ENCODE measurements at regions not wholly inside any gene's neighbourhood (a gene's known extent, or its start where the extent isn't known, plus 50 kb on each side); places are given as distances from the start of the nearest gene placed in this dataset.

- Histone ChIP-seq H2AFZ (ENCODE audit: insufficient read depth, low read depth, low read length, poor library complexity, severe bottlenecking) (no peak overlapping the region), H3K9ac (ENCODE audit: insufficient read depth, low read length, poor library complexity, severe bottlenecking) (no peak overlapping the region), H3K36me3 (replicated peaks in 1 of 2; ENCODE audit: control insufficient read depth in 1 of 2, insufficient read depth in 2 of 2, low read length in 2 of 2) (no peaks in the 10 kb centered on the region), H3K4me3 (replicated peaks in 1 of 3; ENCODE audit: low read depth in 2 of 3, low read length in 3 of 3) (no peak overlapping the region), H3K79me2 (ENCODE audit: insufficient read depth, low read length) (no peaks in the 10 kb centered on the region), H3K4me2 (replicated peaks; ENCODE audit: extremely low read depth, low read length, poor library complexity, severe bottlenecking) (no peak overlapping the region), H3K9me3 (replicated peaks in 1 of 2; ENCODE audit: control insufficient read depth in 1 of 2, insufficient read depth in 1 of 2, low read length in 2 of 2) (no peaks in the 10 kb centered on the region), H3K27me3 (ENCODE audit: control insufficient read depth in 2 of 2, insufficient read depth in 2 of 2, low read length in 2 of 2) (no peaks in the 10 kb centered on the region), H3K27ac (ENCODE audit: low read depth in 1 of 2, low read length in 2 of 2) (no peak overlapping the region), H4K20me1 (ENCODE audit: insufficient read depth, low read length) (no peaks in the 10 kb centered on the region), H3K4me1 (ENCODE audit: control insufficient read depth in 1 of 2, insufficient read depth in 2 of 2, low read length in 2 of 2) (no peaks in the 10 kb centered on the region)
- no peaks in the 10 kb centered on the region for H3K36me3 Mint-ChIP-seq
- no peak overlapping the region for H3K4me3 Mint-ChIP-seq
- no peak overlapping the region for H3K27ac Mint-ChIP-seq
- H3K27me3 Mint-ChIP-seq (ENCODE audit: low read depth in 3 of 3) = no peaks in the 10 kb centered on the region
- intact Hi-C loops (cut with micrococcal nuclease) = no loop called here
- WGBS (ENCODE audit: insufficient coverage) = 100% methylated on average over 3 of the region's 5 CpGs
- H3K9me3 Mint-ChIP-seq = peaks cover 0 to 1% (median 0%) of the 10 kb centered on the region in 7 donors
- H3K4me1 Mint-ChIP-seq = no peaks in the 10 kb centered on the region
- TF ChIP-seq CTCF (IDR thresholded peaks at IDR 0.05) = no peak
- no peak for DNase-seq
Measured at GRCh38 chr7:19318287-19318686, 173.1 kb upstream of the FERD3L start.

- Histone ChIP-seq H3K4me3 (replicated peaks in 1 of 3; ENCODE audit: low read depth in 2 of 3, low read length in 3 of 3) (no peak overlapping the region), H3K9me3 (replicated peaks in 1 of 2; ENCODE audit: control insufficient read depth in 1 of 2, insufficient read depth in 1 of 2, low read length in 2 of 2) (no peaks in the 10 kb centered on the region), H4K20me1 (ENCODE audit: insufficient read depth, low read length) (no peaks in the 10 kb centered on the region), H3K27ac (ENCODE audit: low read depth in 1 of 2, low read length in 2 of 2) (no peak overlapping the region), H3K36me3 (replicated peaks in 1 of 2; ENCODE audit: control insufficient read depth in 1 of 2, insufficient read depth in 2 of 2, low read length in 2 of 2) (no peaks in the 10 kb centered on the region), H3K79me2 (ENCODE audit: insufficient read depth, low read length) (no peaks in the 10 kb centered on the region), H3K4me2 (replicated peaks; ENCODE audit: extremely low read depth, low read length, poor library complexity, severe bottlenecking) (no peak overlapping the region), H3K27me3 (ENCODE audit: control insufficient read depth in 2 of 2, insufficient read depth in 2 of 2, low read length in 2 of 2) (no peaks in the 10 kb centered on the region), H3K9ac (ENCODE audit: insufficient read depth, low read length, poor library complexity, severe bottlenecking) (no peak overlapping the region), H3K4me1 (ENCODE audit: control insufficient read depth in 1 of 2, insufficient read depth in 2 of 2, low read length in 2 of 2) (no peaks in the 10 kb centered on the region), H2AFZ (ENCODE audit: insufficient read depth, low read depth, low read length, poor library complexity, severe bottlenecking) (no peak overlapping the region)
- intact Hi-C loops (cut with micrococcal nuclease) = no loop called here
- no peak overlapping the region for H3K4me3 Mint-ChIP-seq
- H3K36me3 Mint-ChIP-seq = no peaks in the 10 kb centered on the region
- no peak overlapping the region for H3K27ac Mint-ChIP-seq
- H3K27me3 Mint-ChIP-seq (ENCODE audit: low read depth in 3 of 3) = no peaks in the 10 kb centered on the region
- no peak for TF ChIP-seq CTCF (IDR thresholded peaks at IDR 0.05)
- no peaks in the 10 kb centered on the region for H3K4me1 Mint-ChIP-seq
- DNase-seq = no peak
- H3K9me3 Mint-ChIP-seq = peaks cover 0 to 1% (median 0%) of the 10 kb centered on the region in 7 donors
Measured at GRCh38 chr7:19317461-19317860, 172.2 kb upstream of the FERD3L start.

Measured in CD14-positive monocyte (primary cell).